MV-4-11 (cell line): ENCODE measurements at regions not wholly inside any gene's neighbourhood (a gene's known extent, or its start where the extent isn't known, plus 50 kb on each side); places are given as distances from the start of the nearest gene placed in this dataset.
A peak's percentile ranks its signal among the peaks of the same experiment; 100 is the strongest.
"Not testable (repeated sequence)": the region's sequence is repeated elsewhere in the genome, so short reads cannot be mapped to it uniquely, and the experiment has no call there.

Experiments used
- DNase-seq: peaks from one replicate; lab custom pipeline; 2025; lab: John Stamatoyannopoulos, UW

DNA sequence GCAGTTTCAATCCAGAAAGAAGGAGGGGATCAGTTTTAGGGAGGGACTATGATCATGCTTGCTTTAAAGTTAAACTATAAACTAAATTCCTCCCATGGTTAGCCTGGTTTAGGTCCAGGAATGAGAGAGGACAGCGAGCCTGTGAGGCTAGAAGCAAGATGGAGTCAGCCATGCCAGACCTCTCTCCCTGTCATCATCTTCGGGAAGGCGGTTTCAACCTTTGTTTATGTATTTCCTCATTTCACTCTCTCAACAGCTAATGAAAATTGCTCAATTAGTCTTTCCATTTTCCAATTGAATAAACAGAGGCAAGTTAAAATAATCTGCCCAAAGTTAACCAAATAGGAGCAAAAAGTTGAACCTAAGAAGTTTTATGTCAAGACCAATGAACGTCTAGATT lies 201.5 kb downstream of the KCNJ2 start:
- DNase-seq = no peak

DNA sequence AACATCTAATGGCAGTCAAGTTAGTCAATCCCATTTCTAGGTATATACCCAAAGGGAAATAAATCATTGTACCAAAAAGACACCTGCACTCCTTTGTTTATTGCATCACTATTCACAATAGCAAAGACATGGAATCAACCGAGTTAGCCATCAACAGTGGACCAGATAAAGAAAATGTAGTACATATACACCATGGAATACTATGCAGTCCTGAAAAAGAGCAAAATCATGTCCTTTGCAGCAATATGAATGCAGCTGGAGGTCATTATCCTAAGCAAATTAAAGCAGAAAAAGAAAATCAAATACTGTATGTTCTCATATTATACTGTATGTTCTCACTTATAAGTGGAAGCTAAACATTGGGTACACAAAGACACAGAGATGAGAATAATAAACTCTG lies 204.0 kb downstream of the KCNJ2 start:
- no peak for DNase-seq

DNA sequence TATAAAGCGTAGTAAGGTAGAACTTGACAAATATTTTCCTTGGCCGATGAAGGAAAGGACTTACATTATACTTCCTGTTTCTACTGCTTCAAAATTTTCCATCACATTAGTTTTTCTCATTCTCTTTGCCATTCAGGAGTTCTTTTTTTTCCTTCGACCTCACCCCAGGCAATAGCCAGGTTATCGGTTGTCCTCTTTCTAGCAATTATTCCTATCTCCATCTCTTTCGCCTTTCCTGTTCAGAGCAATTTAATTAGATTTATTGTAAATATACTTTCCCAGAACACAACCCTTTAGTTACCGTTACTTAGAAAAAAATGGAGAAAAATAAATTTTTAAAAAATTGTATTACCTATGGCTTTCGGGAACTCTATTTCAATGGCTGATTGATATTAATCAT lies 205.2 kb downstream of the KCNJ2 start:
- DNase-seq = no peak

DNA sequence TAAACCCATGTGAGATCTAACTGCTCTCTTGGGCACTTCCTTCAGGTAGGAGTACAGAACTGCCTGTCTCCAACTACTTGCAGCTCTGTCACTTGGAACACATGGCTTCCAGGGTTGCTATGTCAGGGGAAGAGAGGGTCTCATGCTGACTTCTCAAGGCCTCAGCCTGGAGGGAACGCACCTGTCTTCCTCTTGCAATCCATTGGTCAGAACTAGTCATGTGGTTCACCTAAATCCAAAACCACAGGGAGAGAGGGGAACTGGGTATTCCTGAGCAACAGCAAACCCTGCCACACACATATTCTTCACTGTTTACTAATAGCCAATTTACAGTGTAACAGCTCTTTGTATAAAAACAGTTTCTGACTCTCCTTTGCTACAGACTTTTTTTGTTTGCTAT lies 206.1 kb downstream of the KCNJ2 start:
- no peak for DNase-seq

DNA sequence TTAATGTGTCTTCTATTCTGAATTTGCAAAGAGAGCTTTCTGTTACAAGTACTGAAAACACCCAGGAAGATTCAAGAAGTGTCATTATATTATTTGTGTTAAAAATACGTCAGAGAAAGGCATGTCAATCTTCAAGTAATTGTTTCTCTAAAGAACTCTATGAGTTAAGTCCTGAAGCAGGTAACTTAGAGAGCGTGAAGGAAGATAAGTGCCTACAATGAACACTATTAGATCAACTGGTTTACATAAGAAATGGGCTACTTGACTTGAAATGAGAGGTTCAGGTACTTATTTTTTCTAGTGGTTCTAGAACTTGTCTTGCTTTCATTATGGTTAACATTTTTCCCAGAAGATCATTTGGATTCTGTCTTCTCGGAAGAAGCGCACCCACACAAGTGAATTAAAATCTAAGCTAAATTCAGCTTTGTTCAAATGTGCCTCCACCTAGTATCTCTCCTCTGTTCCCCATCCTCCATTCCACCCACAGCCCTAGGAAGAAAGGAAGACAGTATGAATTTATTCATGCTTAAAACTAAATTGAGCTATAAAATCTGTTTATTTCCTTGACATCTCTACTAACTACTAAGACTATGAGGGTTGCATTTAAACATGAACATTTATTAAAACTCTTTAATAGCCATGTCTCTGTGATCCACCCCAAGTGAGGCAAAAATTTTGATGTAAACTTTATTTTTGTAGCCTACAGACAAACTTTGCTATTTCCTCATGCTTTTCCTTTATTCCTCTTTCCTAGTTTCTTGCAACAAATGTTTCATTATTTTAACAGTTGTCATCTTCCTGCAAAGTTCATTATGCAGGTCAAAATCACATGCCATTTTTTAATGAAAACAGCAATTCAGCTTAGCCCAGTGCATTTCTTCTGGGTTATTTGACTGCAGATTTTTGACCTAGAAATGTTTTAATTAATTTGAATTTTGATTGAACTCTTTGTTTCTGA lies 206.8 kb downstream of the KCNJ2 start:
- DNase-seq = no peak

DNA sequence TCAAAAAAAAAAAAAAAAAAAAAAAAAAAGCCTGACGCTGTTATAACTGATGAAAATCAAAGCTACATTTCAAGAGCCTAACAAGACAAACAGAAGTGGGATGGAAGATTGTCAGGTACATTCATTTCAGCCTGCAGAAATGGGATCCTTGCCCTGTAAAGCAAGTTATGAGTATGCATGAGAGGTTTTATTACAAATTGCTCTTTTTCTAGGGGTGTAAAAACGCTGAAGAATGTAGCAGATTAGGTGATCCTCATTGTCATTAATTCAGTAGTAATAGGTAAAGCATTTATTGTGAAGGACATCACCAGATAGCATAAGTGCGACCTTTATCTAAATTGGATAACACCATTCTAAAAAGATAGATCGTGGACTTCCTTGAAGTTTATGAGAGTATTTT lies 208.3 kb downstream of the KCNJ2 start:
- no peak for DNase-seq

DNA sequence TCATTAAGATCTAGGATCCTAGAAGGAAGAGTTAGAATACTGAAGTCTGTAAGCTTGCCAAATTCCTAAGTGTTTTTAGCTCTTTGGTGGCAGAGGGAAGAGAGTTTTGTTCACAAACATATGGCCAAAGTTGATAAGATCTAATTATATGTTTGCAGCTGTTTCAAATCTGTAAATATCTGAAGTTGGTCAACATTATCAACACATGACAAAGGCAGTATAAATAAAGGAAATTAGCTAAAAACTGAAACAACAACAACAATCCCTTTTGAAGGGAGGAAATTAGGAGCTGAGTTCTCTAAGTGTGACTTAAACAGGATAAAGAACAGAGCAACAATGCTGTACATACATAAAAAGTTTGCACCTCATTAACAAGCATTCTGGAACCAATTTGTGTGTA lies 208.7 kb downstream of the KCNJ2 start:
- DNase-seq = no peak

DNA sequence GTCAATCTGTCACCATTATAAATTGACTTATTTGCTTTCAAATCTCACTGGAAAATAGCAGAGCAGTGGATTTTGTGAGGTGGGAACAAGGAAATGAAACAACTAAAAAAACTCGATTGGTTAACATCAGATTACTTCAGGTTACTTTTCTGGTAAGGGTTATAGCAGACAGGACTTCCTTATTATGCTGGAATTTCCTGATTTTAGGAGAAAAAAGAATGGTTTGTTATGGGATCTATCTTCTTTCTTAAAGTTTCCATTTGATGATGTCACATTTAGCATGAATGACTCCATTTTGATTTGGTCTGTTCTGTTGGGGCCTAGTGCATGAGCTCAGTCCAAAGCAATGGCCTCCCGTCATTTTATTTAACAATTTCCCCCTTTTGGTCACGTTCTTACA lies 210.6 kb downstream of the KCNJ2 start:
- peak; percentile 5 for DNase-seq

DNA sequence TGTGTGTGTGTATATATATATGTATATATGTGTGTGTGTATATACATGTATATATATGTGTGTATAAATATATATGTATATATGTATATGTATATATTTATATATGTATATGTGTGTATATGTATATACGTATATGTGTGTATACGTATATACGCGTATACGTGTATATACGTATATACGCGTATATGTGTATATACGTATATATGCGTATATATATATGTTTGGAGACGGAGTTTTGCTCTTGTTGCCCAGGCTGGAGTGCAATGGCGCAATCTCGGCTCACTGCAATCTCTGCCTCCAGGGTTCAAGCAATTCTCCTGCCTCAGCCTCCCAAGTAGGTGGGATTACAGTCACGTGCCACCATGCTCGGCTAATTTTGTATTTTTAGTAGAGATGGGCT lies 212.6 kb downstream of the KCNJ2 start:
- DNase-seq = not testable (repeated sequence)

DNA sequence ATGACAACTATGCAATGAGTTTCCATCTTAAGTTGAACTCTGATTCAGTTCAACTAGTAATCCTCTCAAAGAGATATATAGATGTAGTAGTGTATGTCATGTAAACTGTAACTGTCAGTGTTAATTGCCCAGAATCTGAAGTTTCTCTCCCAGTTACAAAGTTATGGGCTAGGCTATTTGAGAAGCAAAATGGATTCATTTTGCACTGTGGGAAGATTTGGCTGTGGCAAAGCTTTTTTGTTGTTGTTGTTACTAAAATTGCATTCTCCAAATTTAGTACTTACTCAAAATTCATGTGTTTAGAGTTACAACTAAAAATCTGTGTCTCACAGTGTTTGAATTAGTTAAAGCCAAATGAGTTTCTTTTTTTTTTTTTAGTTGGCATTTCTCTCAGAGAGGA lies 219.0 kb downstream of the KCNJ2 start:
- no peak for DNase-seq

DNA sequence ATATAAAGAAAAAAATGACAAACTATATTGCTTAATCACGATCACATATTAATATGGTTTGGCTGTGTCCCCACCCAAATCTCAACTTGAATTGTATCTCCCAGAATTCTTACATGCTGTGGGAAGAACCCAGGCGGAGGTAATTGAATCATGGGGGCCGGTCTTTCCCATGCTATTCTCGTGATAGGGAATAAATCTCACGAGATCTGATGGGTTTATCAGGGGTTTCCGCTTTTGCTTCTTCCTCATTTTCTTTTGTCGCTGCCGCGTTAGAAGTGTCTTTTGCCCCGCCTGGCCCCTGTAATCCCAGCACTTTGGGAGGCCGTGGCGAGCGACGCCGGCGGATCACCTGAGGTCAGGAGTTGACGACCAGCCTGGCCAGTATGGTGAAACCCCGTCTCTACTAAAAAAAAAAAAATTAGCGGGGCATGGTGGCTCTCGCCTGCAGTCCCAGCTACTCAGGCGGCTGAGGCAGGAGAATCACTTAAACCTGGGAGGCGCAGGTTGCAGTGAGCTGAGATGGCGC lies 220.0 kb downstream of the KCNJ2 start:
- DNase-seq = not testable (repeated sequence)

DNA sequence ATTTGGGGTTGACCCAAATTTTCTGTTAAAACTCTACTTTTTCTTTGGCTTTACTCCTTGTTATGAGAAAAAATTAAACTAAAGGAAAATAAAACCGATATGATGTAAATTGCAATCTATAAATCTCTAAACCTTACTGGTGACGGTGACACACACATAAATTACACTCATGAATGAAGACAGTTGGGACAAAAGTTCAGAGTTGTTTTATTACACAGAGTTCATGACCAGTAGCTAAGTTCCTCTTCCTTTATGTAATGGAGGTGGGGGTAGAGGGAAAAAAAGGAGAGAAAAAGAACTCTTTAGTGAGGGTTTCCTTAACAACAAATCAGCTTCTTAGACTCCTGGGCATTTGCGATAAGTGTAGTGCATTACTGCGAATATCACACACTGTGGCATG lies 220.7 kb downstream of the KCNJ2 start:
- peak; percentile 50 for DNase-seq

DNA sequence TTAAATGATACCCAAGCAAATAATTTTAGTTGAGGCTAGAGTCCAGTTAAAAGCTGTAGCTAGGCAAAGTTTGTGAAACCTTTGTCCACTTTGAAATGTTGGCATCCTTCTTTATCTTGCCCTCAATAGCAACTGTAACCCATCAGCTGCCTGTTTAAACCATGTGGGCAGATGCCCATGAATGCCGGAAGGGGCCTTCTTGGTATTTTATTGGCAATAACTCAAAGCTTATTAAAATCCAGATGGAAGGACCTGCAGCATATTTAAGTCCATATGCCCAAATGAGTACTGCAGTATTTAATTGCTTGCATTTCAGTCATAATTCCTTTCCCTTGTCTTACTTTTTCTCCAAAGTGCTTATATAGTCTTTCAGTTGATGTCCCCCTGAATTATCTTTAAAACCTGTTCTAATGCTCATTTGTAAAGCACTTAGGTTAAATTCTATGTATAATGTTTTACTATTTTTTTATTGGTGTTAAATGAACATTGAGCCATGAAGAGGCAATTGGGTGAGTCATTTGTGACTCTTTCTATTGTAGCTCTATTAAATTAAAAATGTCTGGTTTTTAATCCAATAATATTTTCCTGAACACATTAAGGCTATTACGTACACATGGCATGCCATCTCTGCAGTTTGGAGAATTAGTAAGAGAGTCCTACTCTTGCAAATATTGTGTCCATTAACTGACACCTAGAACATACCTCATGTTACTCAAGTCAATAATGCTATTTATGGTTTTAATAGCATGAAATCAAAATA lies 225.3 kb downstream of the KCNJ2 start:
- DNase-seq = no peak

DNA sequence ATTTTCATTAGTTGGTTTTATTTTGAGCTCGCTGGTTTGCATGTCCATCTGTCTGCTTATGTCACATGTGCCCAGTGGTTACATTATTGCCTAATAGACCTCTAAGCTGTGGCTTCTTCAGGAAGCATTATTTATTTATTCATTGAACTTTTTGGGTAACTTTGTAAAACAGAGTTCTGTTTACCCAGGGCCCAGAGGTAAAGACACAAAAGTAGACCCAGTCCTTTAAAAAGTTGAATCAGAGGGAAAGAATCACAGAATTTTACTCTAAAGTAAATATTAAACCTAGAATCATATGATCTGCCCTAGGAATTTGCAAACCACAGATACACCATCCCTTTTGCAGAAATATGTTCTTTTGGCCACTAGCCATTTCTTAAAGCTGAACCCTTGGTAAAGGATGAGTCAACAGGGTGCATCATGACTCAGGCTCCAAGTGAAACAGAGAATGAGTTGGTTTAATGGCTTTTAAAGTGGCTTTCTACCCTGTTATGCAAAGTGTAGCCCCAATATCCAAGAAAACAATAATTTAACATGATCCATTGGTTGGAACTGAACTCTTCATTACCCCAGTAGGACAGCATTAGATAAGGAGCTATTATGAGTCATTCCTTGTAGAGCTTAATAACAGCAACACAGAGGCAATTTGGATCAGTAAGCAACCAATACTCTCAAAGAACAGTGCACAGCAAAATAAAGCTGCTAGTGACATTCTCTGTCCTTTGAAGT lies 236.3 kb downstream of the KCNJ2 start:
- peak; percentile 91 for DNase-seq

DNA sequence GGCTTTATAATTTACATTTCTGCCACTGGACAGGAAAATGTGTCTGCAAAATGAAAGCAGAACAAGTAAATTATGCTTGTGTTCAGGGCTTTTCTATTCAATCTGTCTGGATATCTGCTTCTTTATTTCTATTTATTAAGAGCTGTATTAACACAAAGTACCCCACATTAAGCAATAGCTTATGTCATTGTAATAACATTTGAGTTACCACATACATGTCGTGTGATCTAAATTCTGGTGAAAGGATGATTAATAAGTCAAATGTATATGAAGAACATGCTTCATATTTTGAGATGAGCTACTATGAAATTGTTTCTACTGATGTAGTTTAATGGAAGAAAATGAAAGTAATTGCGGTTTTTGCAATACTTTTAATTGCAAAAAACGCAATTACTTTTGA lies 238.2 kb downstream of the KCNJ2 start:
- no peak for DNase-seq

DNA sequence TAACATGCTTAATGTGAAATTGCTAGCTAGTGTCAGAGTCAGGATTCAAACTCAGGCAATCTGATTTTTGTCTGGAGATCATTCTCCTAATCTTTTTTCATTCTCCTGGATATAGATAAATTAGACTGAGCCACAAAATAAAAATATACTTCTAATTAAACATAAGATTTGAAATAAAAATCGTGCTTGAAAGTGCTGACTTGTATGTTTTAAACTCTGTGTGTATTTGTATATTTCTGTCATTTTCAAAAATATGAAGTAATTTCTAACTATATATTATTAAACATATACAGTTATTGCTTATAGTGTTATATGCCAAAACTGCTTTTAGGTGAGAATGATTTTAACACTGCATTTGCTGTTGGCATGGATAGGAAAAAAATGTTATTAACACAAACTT lies 239.4 kb downstream of the KCNJ2 start:
- DNase-seq = no peak

DNA sequence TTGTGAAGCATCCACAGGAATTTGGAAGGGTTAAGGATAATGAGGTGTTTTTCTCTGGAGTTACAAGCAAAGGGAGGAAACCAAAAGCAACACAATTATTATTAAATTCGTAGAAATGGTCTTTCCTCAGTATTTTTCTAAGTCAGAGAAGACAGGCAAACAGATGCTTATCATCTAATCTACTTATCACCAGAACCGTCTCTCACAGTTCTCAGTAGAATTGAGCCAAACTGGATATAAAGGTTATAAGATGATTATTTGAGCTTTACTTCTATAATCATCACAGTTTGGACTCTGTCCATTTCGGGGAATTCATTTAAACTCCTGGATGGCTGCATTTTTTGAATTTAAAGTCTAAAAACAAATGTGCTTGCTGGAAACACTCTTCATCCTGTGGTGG lies 245.0 kb downstream of the KCNJ2 start:
- no peak for DNase-seq

DNA sequence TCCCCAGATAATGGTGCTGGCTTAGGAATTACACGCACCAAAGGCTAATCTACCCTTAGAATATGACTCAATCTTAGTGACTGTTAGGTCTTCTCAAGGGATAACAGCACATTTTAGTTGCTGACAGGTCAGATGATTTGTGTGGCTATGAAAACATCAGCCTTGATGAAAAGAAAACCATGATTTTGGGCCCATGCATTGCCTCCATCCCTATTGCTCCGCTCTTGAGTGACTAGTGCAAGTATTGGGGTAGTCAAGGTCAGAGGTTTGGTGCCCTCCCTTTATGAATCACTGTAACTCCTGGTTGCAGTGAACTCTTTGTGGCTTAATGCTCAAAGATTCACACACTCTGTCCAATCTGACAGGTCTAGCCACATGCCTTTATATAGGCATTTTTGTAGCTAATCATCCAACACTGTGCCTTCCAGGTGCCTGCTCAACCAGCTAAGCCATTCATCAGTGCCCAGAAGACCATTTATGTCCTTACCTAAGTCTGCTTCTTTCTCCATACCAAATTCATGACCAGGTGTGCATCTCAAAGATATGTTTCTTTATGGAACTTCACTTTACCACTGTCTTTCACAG lies 251.6 kb downstream of the KCNJ2 start:
- DNase-seq = no peak

DNA sequence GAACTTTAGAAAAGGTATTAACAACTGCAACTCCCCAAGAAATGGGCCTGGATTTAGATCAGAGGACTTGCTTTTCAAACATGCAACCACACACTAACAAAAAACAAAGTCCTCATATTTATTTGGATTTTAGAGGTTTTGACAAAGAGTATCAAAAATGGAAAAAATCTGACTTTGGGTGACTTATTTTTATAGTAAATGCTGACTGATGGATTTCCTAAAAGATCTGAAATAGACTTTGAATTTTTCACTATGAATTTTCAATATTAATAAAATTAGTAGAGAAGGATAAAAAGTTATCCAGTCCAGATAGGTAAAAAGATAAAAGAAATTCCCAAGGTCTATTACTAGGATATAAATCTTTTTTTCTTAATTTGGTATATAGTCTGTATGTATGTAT lies 253.5 kb downstream of the KCNJ2 start:
- no peak for DNase-seq

DNA sequence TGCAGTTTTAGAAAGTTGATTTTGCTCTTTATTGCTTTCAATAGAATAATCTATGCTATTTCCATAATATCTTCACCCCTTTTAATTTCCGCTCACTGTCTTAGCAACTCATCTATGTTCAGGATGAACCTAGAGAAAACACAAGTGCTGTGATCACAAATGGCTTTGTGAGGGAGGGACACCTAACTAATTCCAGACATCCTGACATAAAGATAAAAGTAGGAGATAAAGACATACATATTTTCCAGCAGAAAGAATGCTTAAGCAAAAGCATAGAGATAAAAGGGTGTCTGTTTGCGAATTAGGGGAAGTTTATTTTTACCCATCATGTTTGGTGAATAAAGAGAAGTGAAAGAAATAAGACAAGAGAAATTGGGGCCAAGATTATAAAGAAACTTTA lies 254.2 kb downstream of the KCNJ2 start:
- DNase-seq = peak; percentile 9

DNA sequence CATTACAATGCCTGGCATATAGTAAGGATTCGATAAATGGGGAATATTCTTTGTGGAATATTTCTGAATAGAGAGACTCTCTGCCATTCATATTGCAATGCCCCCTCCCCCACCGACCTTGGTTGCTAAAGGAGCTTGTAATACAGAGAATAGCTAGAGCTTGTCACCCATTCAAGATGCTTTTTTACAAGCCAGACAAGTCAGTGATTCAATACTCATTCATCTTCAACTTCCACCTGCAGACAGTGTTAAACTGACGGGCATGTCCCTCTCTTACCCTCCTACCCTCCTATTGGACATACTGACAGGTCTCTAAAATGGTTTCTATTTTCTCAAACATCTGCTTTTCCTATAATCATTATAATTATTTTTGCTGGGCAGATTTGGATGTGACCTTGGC lies 257.4 kb downstream of the KCNJ2 start:
- DNase-seq = no peak
